HG03064 (cell line): ENCODE measurements at regions not wholly inside any gene's neighbourhood (a gene's known extent, or its start where the extent isn't known, plus 50 kb on each side); places are given as distances from the start of the nearest gene placed in this dataset.

ENCODE experiments used
- ATAC-seq: cut with Tn5 transposase; IDR thresholded peaks from one replicate; pipeline ENCODE4 v1.9.1; 2021; ENCODE audit warnings: low read depth; ENCODE audit not compliant: unreplicated experiment

GRCh38 chr6:126147291-126147815, 161.0 kb downstream of the TRMT11 start:
- ATAC-seq = no peak

GRCh38 chr6:126148853-126149252, 162.5 kb downstream of the TRMT11 start:
- no peak for ATAC-seq

GRCh38 chr6:126152372-126152745, 166.0 kb downstream of the TRMT11 start:
- no peak for ATAC-seq

GRCh38 chr6:126153661-126154060, 167.3 kb downstream of the TRMT11 start:
- ATAC-seq = no peak

- no peak for ATAC-seq
Observed at GRCh38 chr6:126156973-126157372, 170.6 kb downstream of the TRMT11 start.

GRCh38 chr6:126167726-126168125, 172.2 kb upstream of the CENPW start:
- ATAC-seq = no peak

GRCh38 chr6:126170433-126170832, 169.5 kb upstream of the CENPW start:
- no peak for ATAC-seq

GRCh38 chr6:126170978-126171382, 168.9 kb upstream of the CENPW start:
- peak; percentile 90 for ATAC-seq

GRCh38 chr6:126172131-126172530, 167.8 kb upstream of the CENPW start:
- ATAC-seq = no peak

- no peak for ATAC-seq
Observed at GRCh38 chr6:126173265-126173664, 166.7 kb upstream of the CENPW start.

- no peak for ATAC-seq
Observed at GRCh38 chr6:126174697-126175096, 165.2 kb upstream of the CENPW start.

- no peak for ATAC-seq
Observed at GRCh38 chr6:126175251-126175650, 164.7 kb upstream of the CENPW start.

- ATAC-seq = no peak
Observed at GRCh38 chr6:126176282-126176681, 163.6 kb upstream of the CENPW start.

- no peak for ATAC-seq
Observed at GRCh38 chr6:126180585-126180984, 159.3 kb upstream of the CENPW start.

GRCh38 chr6:126181173-126181741, 158.7 kb upstream of the CENPW start:
- no peak for ATAC-seq

- ATAC-seq = no peak
Observed at GRCh38 chr6:126181890-126182289, 158.0 kb upstream of the CENPW start.

GRCh38 chr6:126182650-126183311, 157.1 kb upstream of the CENPW start:
- ATAC-seq = no peak

- no peak for ATAC-seq
Observed at GRCh38 chr6:126185774-126186173, 154.1 kb upstream of the CENPW start.

- no peak for ATAC-seq
Observed at GRCh38 chr6:126188279-126188909, 151.5 kb upstream of the CENPW start.

- ATAC-seq = no peak
Observed at GRCh38 chr6:126195625-126196236, 144.2 kb upstream of the CENPW start.

- ATAC-seq = no peak
Observed at GRCh38 chr6:126198631-126199030, 141.3 kb upstream of the CENPW start.
